ENCODE measurements at regions not wholly inside any gene's neighbourhood (a gene's known extent, or its start where the extent isn't known, plus 50 kb on each side); places are given as distances from the start of the nearest gene placed in this dataset.

- TF ChIP-seq CTCF (IDR thresholded peaks at IDR 0.05) = no peak
- TF ChIP-seq POLR2A (IDR thresholded peaks at IDR 0.05; ENCODE audit: low read depth) = no peak
Measured at GRCh38 chr9:87275047-87275725, 222.5 kb upstream of the DAPK1 start.

Measured in esophagus muscularis mucosa (tissue), 3 donors.